HG03139 (cell line): ENCODE measurements at regions not wholly inside any gene's neighbourhood (a gene's known extent, or its start where the extent isn't known, plus 50 kb on each side); places are given as distances from the start of the nearest gene placed in this dataset.

Experiments
- ATAC-seq: cut with Tn5 transposase; IDR thresholded peaks from one replicate; pipeline ENCODE4 v1.9.1; 2021; ENCODE audit not compliant: unreplicated experiment

- no peak for ATAC-seq
These were observed 110.1 kb upstream of the UQCRFS1 start for GRCh38 chr19:29323021-29323430.

- no peak for ATAC-seq
These were observed 110.7 kb upstream of the UQCRFS1 start for GRCh38 chr19:29323440-29324290.

GRCh38 chr19:29324291-29324680, 111.3 kb upstream of the UQCRFS1 start:
- ATAC-seq = no peak

- no peak for ATAC-seq
These were observed 111.8 kb upstream of the UQCRFS1 start for GRCh38 chr19:29324717-29325116.

DNA sequence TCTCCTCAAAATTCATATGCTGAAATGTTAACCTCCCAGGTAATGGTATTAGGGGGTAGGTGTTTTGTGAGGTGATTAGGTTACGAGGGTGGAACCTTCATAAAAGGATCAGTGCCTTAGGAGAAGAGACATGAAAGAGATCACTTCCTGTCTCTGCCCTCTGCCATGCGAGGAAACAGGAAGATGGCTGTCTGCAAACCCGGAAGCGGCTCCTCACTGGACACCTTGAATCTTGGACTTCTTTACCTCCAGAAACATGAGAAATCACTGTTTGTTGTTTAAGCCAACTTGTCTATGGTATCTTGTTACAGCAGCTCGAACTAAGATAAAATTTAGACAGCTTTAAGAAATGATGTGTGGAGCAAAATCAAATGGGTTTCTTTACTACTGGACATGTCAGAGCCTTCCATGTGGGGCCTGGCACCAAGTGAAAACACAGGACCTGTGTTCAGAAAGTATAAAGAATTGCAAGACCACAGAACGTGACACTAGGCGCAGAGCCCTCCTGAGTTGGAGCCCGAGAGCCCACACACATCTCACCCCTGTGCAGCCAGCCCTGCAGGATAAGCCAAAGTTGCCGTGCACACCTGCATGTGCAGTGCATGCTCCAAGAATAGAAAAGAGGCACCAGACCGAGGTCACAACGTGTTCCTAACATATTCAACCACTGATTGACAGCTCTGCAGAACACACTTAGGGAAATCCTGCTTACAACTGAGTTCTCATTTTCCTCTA, 112.5 kb upstream of the UQCRFS1 start:
- ATAC-seq = no peak

DNA sequence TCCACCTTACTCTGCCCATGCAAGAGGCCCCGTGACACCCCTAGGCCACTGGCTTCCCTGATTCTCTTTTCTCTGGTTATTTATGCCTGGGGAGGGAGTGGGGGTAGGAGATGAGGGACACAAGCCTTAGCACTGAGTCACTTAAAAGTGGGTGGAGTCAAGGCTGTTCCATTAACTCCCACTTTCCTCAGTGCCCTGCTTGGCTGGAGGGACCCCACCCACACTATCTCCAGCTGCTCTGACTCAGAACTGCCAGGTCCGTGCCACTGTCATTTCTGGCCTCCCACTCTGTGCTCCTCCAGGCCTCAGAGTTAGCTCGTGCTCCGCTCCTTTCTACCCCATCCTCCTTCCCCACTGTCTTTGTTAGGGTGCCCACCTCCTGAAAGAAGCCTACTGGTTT, 113.4 kb upstream of the UQCRFS1 start:
- ATAC-seq = no peak

GRCh38 chr19:29326849-29327840, 114.2 kb upstream of the UQCRFS1 start:
- no peak for ATAC-seq

- no peak for ATAC-seq
These were observed 115.6 kb upstream of the UQCRFS1 start for GRCh38 chr19:29328586-29328985.

DNA sequence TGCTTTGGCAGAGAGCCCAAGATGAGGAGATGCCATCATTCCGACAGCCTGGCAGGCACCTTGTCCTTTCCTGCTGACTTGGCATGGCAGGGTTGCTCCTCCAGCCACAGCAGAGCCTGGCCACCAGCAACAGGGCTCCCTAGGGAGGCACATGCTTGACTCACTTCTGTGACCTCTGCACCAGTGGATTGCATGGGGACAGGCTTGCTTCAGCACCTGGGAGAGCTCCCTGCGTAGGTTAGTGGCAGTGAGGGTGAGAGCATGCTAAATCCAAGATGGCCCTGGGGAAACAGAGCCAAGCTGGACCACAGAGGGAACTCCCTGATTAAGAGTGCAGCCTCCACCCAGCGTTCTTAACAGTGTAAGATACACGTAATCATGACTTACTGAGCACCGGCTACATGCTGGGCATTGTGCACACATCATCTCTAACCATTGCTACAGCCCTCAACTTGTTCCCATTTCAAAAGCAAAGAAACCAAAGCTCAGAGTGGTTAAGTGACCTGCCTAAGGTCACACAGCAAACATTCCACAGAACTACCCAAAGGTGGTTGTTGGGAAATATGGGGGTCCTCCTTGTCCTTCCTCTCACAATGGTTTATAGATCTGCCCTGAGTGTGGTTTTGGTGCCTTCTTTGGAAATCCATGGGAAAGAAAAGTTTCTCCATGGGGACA, 116.6 kb upstream of the UQCRFS1 start:
- no peak for ATAC-seq

- no peak for ATAC-seq
These were observed 123.5 kb upstream of the UQCRFS1 start for GRCh38 chr19:29336425-29336824.

GRCh38 chr19:29337029-29337428, 124.1 kb upstream of the UQCRFS1 start:
- no peak for ATAC-seq

DNA sequence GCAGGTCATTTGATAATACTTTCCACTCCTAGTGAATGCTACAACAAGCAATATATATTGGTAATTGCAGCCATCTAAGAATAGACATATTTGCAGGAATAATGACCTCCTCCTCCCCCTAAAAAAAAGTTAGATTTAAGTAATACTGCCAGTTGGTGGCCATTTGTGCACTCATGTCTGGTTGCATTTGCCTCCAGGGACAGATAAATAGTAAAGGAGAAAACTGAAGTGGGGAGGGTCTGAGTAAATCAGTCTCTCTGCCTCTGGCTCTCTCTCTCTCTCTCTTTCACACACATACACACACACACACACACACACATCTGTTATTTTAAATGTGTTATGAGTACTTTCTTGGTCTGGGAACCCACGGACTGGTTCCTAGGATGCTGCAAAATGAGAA, 125.5 kb upstream of the UQCRFS1 start:
- no peak for ATAC-seq

DNA sequence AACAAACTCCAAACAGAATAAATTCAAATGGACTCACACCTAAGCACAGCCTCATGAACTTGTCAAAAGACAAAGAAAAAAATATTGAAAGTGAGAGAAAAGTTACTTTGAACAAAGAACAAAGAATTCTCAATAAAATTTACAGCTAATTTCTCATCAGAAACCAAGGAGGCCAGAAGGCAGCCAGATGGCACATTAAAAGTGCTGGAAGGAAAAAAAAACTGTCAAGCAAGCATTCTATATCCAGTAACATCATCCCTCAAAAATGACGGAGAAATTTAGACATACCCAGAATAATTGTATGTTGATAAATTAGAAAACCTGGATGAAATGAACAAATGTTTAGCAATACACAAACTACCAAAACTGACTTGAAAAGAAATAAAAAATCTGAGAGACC, 129.8 kb upstream of the UQCRFS1 start:
- no peak for ATAC-seq

DNA sequence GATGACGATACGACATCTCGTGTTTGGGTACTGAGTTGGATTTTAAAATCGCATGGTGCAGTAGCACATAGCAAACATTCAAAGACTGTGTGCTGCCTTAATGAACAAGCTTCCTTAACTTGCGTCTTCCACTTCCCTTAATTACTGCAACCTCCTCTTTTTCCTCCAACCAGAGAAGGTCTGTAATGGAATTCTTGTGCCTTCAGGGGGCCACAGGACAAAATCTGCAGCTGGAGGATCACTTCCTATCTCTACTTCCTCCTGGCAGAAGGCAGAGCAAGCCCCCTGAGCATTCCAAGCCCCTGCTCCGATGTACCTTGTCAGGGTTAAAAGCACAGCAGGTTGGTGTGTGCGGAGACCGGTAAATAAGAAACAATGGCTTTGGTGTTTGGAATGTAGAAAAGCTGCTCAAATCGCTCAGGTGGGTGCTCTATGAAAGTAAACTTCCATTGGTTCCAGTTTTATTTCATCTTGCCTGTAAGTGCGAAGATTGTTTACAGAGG, 151.3 kb upstream of the UQCRFS1 start:
- no peak for ATAC-seq

DNA sequence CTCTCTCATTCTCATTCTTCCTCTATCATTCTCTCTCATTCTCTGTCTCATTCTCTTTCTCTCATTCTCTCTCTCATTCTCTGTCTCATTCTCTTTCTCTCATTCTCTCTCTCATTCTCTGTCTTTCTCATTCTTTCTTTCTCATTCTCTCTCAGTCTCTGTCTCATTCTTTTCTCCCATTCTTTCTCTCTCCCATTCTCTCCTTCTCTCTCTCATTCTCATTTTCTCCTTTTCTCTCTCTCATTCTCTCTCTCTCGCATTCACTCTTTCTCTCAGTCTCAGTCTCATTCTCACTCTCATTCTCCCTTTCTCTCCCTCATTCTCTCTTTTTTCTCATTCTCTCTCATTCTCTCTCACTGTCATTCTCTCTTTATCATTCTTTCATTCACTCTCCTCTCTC, 152.0 kb upstream of the UQCRFS1 start:
- no peak for ATAC-seq

- no peak for ATAC-seq
These were observed 153.0 kb upstream of the UQCRFS1 start for GRCh38 chr19:29365836-29366417.

GRCh38 chr19:29366757-29367156, 153.8 kb upstream of the UQCRFS1 start:
- no peak for ATAC-seq

DNA sequence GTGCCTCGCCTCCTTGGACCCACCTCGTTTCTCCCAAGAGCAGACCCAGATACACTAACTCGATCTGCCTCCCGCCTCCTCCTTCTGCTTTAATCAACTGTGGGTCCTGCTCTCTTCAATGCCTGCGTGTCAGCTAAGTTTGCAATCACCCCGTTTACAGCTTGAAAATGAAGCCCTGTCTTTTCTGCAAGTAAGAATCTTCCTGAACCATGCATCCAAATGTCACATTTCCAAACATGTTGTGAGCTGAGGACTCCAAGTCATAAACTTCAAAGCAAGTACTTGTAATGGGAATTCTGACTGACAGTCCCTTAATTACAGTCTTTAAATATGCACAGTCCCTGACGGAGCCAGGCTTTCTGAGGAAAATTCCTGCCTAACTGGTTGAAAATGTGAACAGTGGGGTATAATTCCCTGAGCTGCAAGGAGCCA, 154.9 kb upstream of the UQCRFS1 start:
- ATAC-seq = no peak

GRCh38 chr19:29370276-29370675, 155.5 kb upstream of the VSTM2B start:
- no peak for ATAC-seq
